SK-N-SH treated with all-trans-retinoic acid at 6 μM for 48 hours (cell line): ENCODE measurements at regions not wholly inside any gene's neighbourhood (a gene's known extent, or its start where the extent isn't known, plus 50 kb on each side); places are given as distances from the start of the nearest gene placed in this dataset.

Experiments used
- ATAC-seq: fragments of 200-7000 bp; cut with Tn5 transposase; 3 replicates; pipeline ENCODE4 v1.9.1; 2020; ENCODE audit warnings: mild to moderate bottlenecking, moderate library complexity
- ARNTL ChIP-seq: fragments of 450-650 bp; formaldehyde crosslinking; IDR thresholded peaks from 2 replicates; pipeline ENCODE4 v1.5.0; 2020; ENCODE audit warnings: low read depth, mild to moderate bottlenecking, moderate library complexity, borderline replicate concordance
- BACH2 ChIP-seq: fragments of 250-450 bp; sonication (Bioruptor Pico); IDR thresholded peaks from 2 replicates; pipeline ENCODE4 v1.9.0; 2021; ENCODE audit warnings: mild to moderate bottlenecking, borderline replicate concordance
- CREB5 ChIP-seq: fragments of 250-450 bp; sonication (Bioruptor Pico); IDR thresholded peaks from 2 replicates; pipeline ENCODE4 v1.5.1; 2020; ENCODE audit warnings: low read depth, mild to moderate bottlenecking, moderate library complexity
- CSDC2 ChIP-seq: fragments of 250-450 bp; sonication (Bioruptor Pico); IDR thresholded peaks from 2 replicates; pipeline ENCODE4 v1.5.0; 2020; ENCODE audit warnings: mild to moderate bottlenecking, moderate library complexity
- CSRNP3 ChIP-seq: fragments of 250-450 bp; sonication (Bioruptor Pico); IDR thresholded peaks from 2 replicates; pipeline ENCODE4 v1.5.1; 2021; ENCODE audit warnings: mild to moderate bottlenecking, moderate library complexity
- ESRRG ChIP-seq: fragments of 250-450 bp; sonication (Bioruptor Pico); IDR thresholded peaks from 2 replicates; pipeline ENCODE4 v1.6.1; 2021; ENCODE audit warnings: mild to moderate bottlenecking
- GLIS3 ChIP-seq: fragments of 250-450 bp; sonication (Bioruptor Pico); IDR thresholded peaks from 2 replicates; pipeline ENCODE4 v1.5.0; 2020; ENCODE audit warnings: mild to moderate bottlenecking, moderate library complexity
- OSR1 ChIP-seq: fragments of 250-450 bp; sonication (Bioruptor Pico); IDR thresholded peaks from 2 replicates; pipeline ENCODE4 v1.8.0; 2022; ENCODE audit warnings: moderate library complexity, mild to moderate bottlenecking, inconsistent platforms
- PPARA ChIP-seq: fragments of 250-450 bp; sonication (Bioruptor Pico); IDR thresholded peaks from 2 replicates; pipeline ENCODE4 v1.5.0; 2020; ENCODE audit warnings: mild to moderate bottlenecking, borderline replicate concordance
- RARB ChIP-seq: fragments of 250-450 bp; sonication (Bioruptor Pico); IDR thresholded peaks from 2 replicates; pipeline ENCODE4 v1.8.0; 2021; ENCODE audit warnings: mild to moderate bottlenecking, moderate library complexity
- TCF4 ChIP-seq: fragments of 250-450 bp; sonication (Bioruptor Pico); IDR thresholded peaks from 2 replicates; pipeline ENCODE4 v1.8.0; 2021; ENCODE audit warnings: mild to moderate bottlenecking, moderate library complexity, borderline replicate concordance
- TSHZ2 ChIP-seq: fragments of 250-450 bp; sonication (Bioruptor Pico); IDR thresholded peaks from 2 replicates; pipeline ENCODE4 v1.5.0; 2020; ENCODE audit warnings: mild to moderate bottlenecking, moderate library complexity
- ZC3H10 ChIP-seq: fragments of 250-450 bp; sonication (Bioruptor Pico); IDR thresholded peaks from 2 replicates; pipeline ENCODE4 v1.5.1; 2021; ENCODE audit warnings: mild to moderate bottlenecking, moderate library complexity
- ZFP3 ChIP-seq: fragments of 250-450 bp; sonication (Bioruptor Pico); IDR thresholded peaks from 2 replicates; pipeline ENCODE4 v1.5.0; 2020; ENCODE audit warnings: mild to moderate bottlenecking, moderate library complexity
- ZFP30 ChIP-seq: fragments of 450-650 bp; formaldehyde crosslinking; IDR thresholded peaks from 2 replicates; pipeline ENCODE4 v1.5.0; 2022; ENCODE audit warnings: mild to moderate bottlenecking, moderate library complexity
- ZNF565 ChIP-seq: fragments of 450-650 bp; formaldehyde crosslinking; conservative IDR thresholded peaks from 2 replicates; pipeline ENCODE4 v1.5.0; 2020; ENCODE audit warnings: low read depth, mild to moderate bottlenecking, moderate library complexity
- ZNF70 ChIP-seq: fragments of 450-650 bp; formaldehyde crosslinking; IDR thresholded peaks from 2 replicates; pipeline ENCODE4 v1.5.0; 2020; ENCODE audit warnings: mild to moderate bottlenecking, moderate library complexity
- TF ChIP-seq, protein P1 (sequence below): fragments of 250-450 bp; sonication (Bioruptor Pico); IDR thresholded peaks from 2 replicates; pipeline ENCODE4 v1.8.0; 2021; ENCODE audit warnings: low read depth, mild to moderate bottlenecking, moderate library complexity, borderline replicate concordance
- TF ChIP-seq, protein P2 (sequence below): fragments of 250-450 bp; sonication (Bioruptor Pico); IDR thresholded peaks from 2 replicates; pipeline ENCODE4 v1.8.0; 2020; ENCODE audit warnings: mild to moderate bottlenecking, moderate library complexity, borderline replicate concordance

DNA sequence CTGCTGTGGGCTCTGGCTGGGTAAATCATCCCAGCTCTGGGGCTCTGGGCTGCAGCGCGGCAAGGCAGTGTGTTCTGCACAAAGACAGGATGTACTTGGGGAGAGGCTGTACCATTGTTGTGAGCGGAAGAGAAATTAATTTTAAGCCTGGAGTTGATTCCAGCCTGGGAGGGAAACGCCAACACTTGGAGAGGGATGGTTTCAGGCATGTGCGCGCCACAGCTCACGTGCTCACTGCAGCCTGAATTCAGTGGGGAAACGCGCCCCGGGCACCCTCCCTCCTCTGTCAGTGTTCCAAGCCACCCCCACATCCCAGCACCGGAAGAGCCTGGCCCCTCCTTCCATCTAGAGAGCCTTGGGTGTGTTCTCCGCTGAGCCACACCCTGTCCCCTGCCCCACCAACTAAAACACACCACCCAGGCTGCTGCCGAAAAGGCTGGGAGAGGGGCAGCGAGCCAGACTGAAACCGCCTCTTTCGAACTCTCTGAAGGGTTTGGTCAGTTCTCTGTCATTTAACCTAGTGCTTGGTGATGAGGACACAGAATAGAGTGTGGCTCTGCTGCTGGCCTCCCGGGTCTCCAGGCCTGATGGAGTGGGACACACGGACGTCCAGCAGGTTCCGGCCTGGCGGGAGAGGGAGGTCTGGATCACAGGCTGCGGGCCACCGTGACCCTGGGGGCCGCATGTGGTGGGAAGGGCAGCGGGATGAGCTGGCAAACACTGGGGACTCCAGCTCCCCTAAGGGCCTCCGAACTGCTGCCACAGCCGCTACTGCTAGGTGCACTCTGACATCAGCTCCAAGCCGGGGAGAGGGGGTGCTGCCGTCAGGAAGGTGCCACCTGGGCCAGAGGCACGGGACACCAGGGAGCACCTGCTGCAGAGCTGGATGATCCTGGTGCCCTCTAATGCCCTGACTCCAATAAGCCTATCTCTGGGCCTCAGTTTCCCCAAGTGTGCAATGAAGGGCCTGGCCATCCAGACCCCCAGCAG, 230.8 kb downstream of the CTTN start:
- no peak for TF ChIP-seq RARB (CRISPR knock-in tag)
- TF ChIP-seq CSRNP3 (CRISPR knock-in tag), result no peak
- no peak for TF ChIP-seq ZNF70
- TF ChIP-seq, protein P1, sequence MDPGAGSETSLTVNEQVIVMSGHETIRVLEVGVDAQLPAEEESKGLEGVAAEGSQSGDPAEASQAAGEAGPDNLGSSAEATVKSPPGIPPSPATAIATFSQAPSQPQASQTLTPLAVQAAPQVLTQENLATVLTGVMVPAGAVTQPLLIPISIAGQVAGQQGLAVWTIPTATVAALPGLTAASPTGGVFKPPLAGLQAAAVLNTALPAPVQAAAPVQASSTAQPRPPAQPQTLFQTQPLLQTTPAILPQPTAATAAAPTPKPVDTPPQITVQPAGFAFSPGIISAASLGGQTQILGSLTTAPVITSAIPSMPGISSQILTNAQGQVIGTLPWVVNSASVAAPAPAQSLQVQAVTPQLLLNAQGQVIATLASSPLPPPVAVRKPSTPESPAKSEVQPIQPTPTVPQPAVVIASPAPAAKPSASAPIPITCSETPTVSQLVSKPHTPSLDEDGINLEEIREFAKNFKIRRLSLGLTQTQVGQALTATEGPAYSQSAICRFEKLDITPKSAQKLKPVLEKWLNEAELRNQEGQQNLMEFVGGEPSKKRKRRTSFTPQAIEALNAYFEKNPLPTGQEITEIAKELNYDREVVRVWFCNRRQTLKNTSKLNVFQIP, result no peak
- no peak for TF ChIP-seq PPARA (CRISPR knock-in tag)
- TF ChIP-seq ZNF565 (CRISPR knock-in tag), result no peak
- no peak for TF ChIP-seq ESRRG
- no peak for TF ChIP-seq CREB5 (CRISPR knock-in tag)
- TF ChIP-seq, protein P2, sequence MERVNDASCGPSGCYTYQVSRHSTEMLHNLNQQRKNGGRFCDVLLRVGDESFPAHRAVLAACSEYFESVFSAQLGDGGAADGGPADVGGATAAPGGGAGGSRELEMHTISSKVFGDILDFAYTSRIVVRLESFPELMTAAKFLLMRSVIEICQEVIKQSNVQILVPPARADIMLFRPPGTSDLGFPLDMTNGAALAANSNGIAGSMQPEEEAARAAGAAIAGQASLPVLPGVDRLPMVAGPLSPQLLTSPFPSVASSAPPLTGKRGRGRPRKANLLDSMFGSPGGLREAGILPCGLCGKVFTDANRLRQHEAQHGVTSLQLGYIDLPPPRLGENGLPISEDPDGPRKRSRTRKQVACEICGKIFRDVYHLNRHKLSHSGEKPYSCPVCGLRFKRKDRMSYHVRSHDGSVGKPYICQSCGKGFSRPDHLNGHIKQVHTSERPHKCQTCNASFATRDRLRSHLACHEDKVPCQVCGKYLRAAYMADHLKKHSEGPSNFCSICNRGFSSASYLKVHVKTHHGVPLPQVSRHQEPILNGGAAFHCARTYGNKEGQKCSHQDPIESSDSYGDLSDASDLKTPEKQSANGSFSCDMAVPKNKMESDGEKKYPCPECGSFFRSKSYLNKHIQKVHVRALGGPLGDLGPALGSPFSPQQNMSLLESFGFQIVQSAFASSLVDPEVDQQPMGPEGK (CRISPR knock-in tag), result no peak
- TF ChIP-seq GLIS3 (CRISPR knock-in tag), result no peak
- TF ChIP-seq ZFP3 (CRISPR knock-in tag), result no peak
- no peak for TF ChIP-seq CSDC2 (CRISPR knock-in tag)
- TF ChIP-seq ARNTL, result no peak
- ATAC-seq, result no peak

DNA sequence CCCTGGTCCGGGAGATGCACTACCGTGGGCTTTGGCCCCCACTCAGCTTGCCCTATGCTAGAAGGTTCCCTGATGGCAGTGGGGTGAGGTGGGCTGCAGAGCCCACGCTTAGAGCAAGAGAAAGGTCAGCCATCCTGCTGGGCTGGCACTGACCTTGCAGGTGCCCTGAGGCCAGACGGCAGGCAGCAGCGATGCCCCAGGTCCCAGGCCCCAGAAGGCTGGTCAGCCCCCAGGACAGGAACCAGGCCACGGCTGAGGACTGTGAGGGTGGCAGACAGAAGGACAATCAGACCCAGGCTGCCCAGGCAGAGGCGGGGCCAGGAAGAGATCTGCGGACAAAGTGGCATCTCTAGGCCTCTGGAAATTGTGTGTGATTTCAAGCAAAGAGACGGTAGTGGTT, 231.7 kb downstream of the CTTN start:
- TF ChIP-seq, protein P2 (CRISPR knock-in tag), result no peak
- no peak for TF ChIP-seq GLIS3 (CRISPR knock-in tag)
- TF ChIP-seq, protein P1, result no peak
- no peak for TF ChIP-seq ESRRG
- no peak for TF ChIP-seq BACH2 (CRISPR knock-in tag)
- no peak for TF ChIP-seq ZNF70
- no peak for TF ChIP-seq ZFP30 (CRISPR knock-in tag)
- no peak for TF ChIP-seq RARB (CRISPR knock-in tag)
- no peak for TF ChIP-seq OSR1 (CRISPR knock-in tag)
- TF ChIP-seq ZFP3 (CRISPR knock-in tag), result no peak
- no peak for TF ChIP-seq ZC3H10 (CRISPR knock-in tag)
- no peak for TF ChIP-seq ZNF565 (CRISPR knock-in tag)
- no peak for TF ChIP-seq CREB5 (CRISPR knock-in tag)
- TF ChIP-seq CSDC2 (CRISPR knock-in tag), result no peak
- no peak for TF ChIP-seq TSHZ2 (CRISPR knock-in tag)
- TF ChIP-seq TCF4 (CRISPR knock-in tag), result no peak
- TF ChIP-seq, all 23 proteins: peak for 0
- no peak for ATAC-seq
